ENCODE measurements at regions not wholly inside any gene's neighbourhood (a gene's known extent, or its start where the extent isn't known, plus 50 kb on each side); places are given as distances from the start of the nearest gene placed in this dataset.

DNA sequence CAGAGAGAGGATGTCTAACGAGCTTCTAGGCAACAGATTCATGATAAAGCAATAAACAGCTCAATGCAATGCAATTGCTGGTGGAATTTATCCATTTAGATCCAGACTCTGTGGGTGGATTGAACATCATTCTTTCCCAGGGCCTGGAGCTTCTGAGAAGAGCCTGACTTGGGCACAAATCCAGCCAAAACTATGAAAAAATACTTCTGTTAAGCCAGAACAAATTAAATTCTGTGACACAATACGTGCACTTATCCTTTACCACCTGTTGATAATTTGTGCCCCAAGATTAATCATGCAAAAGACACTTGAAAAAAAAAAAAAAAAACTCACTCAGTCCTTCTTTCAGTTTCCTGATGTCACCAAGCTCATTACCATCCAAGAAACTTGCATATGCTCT, 446.0 kb upstream of the DCN start:
- Mint-ChIP-seq H3K4me3 (no peak overlapping the region), H3K4me1 (ENCODE audit: low read depth) (no peaks in the 10 kb centered on the region), H3K27me3 (ENCODE audit: insufficient read depth) (no peaks in the 10 kb centered on the region), H3K9me3 (no peaks in the 10 kb centered on the region), H3K36me3 (ENCODE audit: low read depth) (no peaks in the 10 kb centered on the region), H3K27ac (no peak overlapping the region)
- no peak for DNase-seq
- TF ChIP-seq, protein P1, sequence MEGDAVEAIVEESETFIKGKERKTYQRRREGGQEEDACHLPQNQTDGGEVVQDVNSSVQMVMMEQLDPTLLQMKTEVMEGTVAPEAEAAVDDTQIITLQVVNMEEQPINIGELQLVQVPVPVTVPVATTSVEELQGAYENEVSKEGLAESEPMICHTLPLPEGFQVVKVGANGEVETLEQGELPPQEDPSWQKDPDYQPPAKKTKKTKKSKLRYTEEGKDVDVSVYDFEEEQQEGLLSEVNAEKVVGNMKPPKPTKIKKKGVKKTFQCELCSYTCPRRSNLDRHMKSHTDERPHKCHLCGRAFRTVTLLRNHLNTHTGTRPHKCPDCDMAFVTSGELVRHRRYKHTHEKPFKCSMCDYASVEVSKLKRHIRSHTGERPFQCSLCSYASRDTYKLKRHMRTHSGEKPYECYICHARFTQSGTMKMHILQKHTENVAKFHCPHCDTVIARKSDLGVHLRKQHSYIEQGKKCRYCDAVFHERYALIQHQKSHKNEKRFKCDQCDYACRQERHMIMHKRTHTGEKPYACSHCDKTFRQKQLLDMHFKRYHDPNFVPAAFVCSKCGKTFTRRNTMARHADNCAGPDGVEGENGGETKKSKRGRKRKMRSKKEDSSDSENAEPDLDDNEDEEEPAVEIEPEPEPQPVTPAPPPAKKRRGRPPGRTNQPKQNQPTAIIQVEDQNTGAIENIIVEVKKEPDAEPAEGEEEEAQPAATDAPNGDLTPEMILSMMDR (IDR thresholded peaks at IDR 0.05) = no peak

DNA sequence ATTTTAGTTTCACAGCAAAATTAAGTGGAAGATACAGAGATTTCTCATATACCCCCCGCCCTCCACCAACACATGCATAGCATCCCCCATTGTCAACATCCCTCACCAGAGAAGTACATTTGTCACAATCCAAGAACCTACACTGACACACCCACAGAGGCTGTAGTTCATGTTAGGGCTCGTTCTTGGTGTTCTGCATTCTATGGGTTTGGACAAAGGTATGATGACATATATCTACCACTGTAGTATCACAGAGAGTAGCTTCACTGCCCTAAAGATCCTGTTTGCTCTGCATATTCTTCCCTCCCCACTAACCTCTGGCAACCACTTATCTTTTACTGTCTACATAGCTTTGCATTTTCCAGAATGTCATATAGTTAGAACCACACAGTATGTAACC, 444.6 kb upstream of the DCN start:
- H3K4me1 Mint-ChIP-seq (ENCODE audit: low read depth) = no peaks in the 10 kb centered on the region
- H3K36me3 Mint-ChIP-seq (ENCODE audit: low read depth) = no peaks in the 10 kb centered on the region
- TF ChIP-seq, protein P1 (IDR thresholded peaks at IDR 0.05) = no peak

DNA sequence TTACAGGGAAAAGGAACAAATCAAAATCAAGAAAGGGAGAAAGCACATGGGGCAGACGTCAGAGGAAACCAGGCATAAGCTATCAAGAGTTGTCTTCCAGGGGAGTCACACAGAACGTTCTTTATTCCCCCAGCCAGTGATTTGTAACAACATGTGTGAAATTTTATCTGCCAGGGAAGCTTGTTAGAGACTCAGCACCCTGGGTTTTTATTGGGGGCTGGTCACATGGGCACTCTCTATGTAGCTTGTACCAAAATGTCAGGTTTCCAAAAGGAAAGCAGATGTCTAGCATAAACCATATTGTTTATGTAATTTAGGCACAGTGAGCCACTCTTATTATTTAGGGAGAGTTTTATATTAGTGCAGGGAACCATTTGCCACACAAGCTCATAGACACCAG, 440.4 kb upstream of the DCN start:
- H3K27ac Mint-ChIP-seq = no peak overlapping the region
- H3K9me3 Mint-ChIP-seq = no peaks in the 10 kb centered on the region
- peaks cover 3% of the 10 kb centered on the region for H3K27me3 Mint-ChIP-seq (ENCODE audit: insufficient read depth)
- H3K4me3 Mint-ChIP-seq = no peak overlapping the region
- no peaks in the 10 kb centered on the region for H3K36me3 Mint-ChIP-seq (ENCODE audit: low read depth)
- TF ChIP-seq, protein P1 (IDR thresholded peaks at IDR 0.05) = no peak
- no peaks in the 10 kb centered on the region for H3K4me1 Mint-ChIP-seq (ENCODE audit: low read depth)
- no peak for DNase-seq

More for the DNA sequence above, 444.6 kb upstream of the DCN start:
- no peak for DNase-seq
- Mint-ChIP-seq H3K4me3 (no peak overlapping the region), H3K9me3 (no peaks in the 10 kb centered on the region), H3K27ac (no peak overlapping the region), H3K27me3 (ENCODE audit: insufficient read depth) (no peaks in the 10 kb centered on the region)

- no peak overlapping the region for H3K4me3 Mint-ChIP-seq
- no peaks in the 10 kb centered on the region for H3K36me3 Mint-ChIP-seq (ENCODE audit: low read depth)
- TF ChIP-seq, protein P1 (IDR thresholded peaks at IDR 0.05) = no peak
- H3K9me3 Mint-ChIP-seq = no peaks in the 10 kb centered on the region
- no peak for DNase-seq
- H3K27me3 Mint-ChIP-seq (ENCODE audit: insufficient read depth) = peaks cover 3% of the 10 kb centered on the region
- H3K4me1 Mint-ChIP-seq (ENCODE audit: low read depth) = no peaks in the 10 kb centered on the region
- no peak overlapping the region for H3K27ac Mint-ChIP-seq
Observed at GRCh38 chr12:91622037-91622436, 439.4 kb upstream of the DCN start.

GRCh38 chr12:91620992-91621391, 438.4 kb upstream of the DCN start:
- Mint-ChIP-seq H3K27ac (no peak overlapping the region), H3K27me3 (ENCODE audit: insufficient read depth) (peaks cover 3% of the 10 kb centered on the region), H3K4me3 (no peak overlapping the region), H3K36me3 (ENCODE audit: low read depth) (no peaks in the 10 kb centered on the region), H3K4me1 (ENCODE audit: low read depth) (no peaks in the 10 kb centered on the region), H3K9me3 (no peaks in the 10 kb centered on the region)
- TF ChIP-seq, protein P1 (IDR thresholded peaks at IDR 0.05) = no peak
- no peak for DNase-seq

DNA sequence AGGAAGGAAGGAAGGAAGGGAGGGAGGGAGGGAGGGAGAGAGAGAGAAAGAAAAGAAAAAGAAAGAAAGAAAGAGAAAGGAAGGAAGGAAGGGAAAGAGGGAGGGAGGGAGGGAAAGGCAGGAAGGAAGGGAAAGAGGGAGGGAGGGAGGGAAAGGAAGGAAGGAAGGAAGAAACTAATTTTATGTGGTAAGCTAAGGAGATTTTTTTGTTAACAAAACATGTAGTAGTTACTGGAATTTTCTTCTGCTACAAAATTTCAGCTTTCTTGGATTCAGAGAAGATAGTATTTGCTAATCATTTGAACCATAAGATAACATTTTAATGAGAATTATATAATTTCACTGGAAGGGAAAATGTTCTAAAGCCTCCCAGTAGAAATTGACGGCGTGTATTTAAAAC, 437.8 kb upstream of the DCN start:
- Mint-ChIP-seq H3K27ac (no peak overlapping the region), H3K36me3 (ENCODE audit: low read depth) (no peaks in the 10 kb centered on the region)

More for the DNA sequence above, 437.8 kb upstream of the DCN start:
- no peaks in the 10 kb centered on the region for H3K4me1 Mint-ChIP-seq (ENCODE audit: low read depth)
- no peaks in the 10 kb centered on the region for H3K9me3 Mint-ChIP-seq
- TF ChIP-seq, protein P1 (IDR thresholded peaks at IDR 0.05) = no peak
- H3K27me3 Mint-ChIP-seq (ENCODE audit: insufficient read depth) = peaks cover 3% of the 10 kb centered on the region
- DNase-seq = no peak
- no peak overlapping the region for H3K4me3 Mint-ChIP-seq

All from HFFc6 (cell line).